ENCODE measurements at regions not wholly inside any gene's neighbourhood (a gene's known extent, or its start where the extent isn't known, plus 50 kb on each side); places are given as distances from the start of the nearest gene placed in this dataset.
"Not testable (repeated sequence)": the region's sequence is repeated elsewhere in the genome, so short reads cannot be mapped to it uniquely, and the experiment has no call there.

DNA sequence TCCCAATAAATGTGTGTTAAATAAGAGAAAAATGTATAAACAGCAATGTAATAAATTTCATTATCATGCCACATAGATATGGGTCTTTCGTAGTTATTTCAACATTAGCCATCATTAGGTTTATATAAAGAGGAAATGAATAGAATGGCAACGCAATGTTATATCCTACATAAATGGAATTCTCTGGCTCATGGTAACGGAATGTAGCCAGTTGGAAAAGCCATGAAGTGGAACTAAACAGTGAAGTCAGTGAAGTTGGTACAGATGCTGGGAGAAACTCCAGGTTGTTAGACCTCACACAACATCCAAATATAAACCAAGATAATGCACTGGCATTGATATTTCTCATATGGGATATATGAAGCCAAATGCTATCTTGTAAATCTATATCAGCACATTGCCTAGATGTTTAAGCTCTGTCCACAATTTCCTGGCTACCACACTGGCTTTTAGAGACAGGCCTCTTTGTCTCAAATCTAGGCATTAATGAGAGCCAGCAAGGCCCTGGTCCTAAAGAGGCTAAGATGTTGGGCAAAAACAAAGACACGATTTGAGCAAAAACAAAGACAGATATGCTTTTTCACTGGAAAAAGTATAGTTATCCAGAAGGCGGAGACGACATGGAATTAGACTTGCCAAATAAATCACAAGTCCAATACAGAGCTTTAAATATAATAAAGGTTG lies 861.0 kb downstream of the RPS29 start:
- intact Hi-C loops (cut with DNase I, micrococcal nuclease), result no loop called here

GRCh38 chr14:48723841-48724495 lies 862.2 kb downstream of the RPS29 start:
- no peak overlapping the region for H3K4me3 Mint-ChIP-seq
- H3K9me3 Mint-ChIP-seq (ENCODE audit: low read depth), result peaks cover 3% of the 10 kb centered on the region

More for the DNA sequence above, 861.0 kb downstream of the RPS29 start:
- no peak for DNase-seq
- H3K36me3 Mint-ChIP-seq (ENCODE audit: low read depth), result no peaks in the 10 kb centered on the region
- no peaks in the 10 kb centered on the region for H3K4me1 Mint-ChIP-seq
- no peak overlapping the region for H3K4me3 Mint-ChIP-seq
- no peak overlapping the region for H3K27ac Mint-ChIP-seq
- H3K27me3 Mint-ChIP-seq, result no peaks in the 10 kb centered on the region
- ChIA-PET CTCF (no interaction called here), POLR2A (no interaction called here)
- peaks cover 3% of the 10 kb centered on the region for H3K9me3 Mint-ChIP-seq (ENCODE audit: low read depth)
- ATAC-seq, result no peak

DNA sequence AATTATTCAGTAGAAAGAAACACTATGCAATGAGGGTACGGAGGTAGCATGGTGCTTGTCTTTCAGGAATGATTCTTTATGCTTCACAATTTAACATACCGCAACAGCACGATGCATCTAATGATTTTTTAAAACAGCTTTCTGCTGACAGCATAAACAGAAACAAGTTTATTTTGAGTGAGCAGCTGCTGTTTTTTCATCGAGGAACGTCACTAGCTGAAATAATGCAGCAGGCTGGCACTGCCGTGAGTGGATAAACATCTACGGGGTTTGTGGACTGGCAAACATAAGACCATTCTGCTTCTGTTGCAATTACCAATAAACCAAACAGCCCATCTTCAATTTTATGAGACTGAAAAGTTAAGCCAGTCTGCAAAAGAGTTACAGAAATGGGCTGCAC lies 871.8 kb downstream of the RPS29 start:
- H3K36me3 Mint-ChIP-seq (ENCODE audit: low read depth), result no peaks in the 10 kb centered on the region
- intact Hi-C loops (cut with DNase I, micrococcal nuclease), result no loop called here
- DNase-seq, result no peak
- H3K27ac Mint-ChIP-seq, result no peak overlapping the region
- ChIA-PET CTCF (no interaction called here), POLR2A (no interaction called here)
- no peak for ATAC-seq
- H3K27me3 Mint-ChIP-seq, result no peaks in the 10 kb centered on the region
- no peaks in the 10 kb centered on the region for H3K9me3 Mint-ChIP-seq (ENCODE audit: low read depth)
- H3K4me3 Mint-ChIP-seq, result no peak overlapping the region
- H3K4me1 Mint-ChIP-seq, result no peaks in the 10 kb centered on the region

More at GRCh38 chr14:48723841-48724495, 862.2 kb downstream of the RPS29 start:
- intact Hi-C loops (cut with DNase I, micrococcal nuclease), result no loop called here
- ChIA-PET POLR2A (no interaction called here), CTCF (no interaction called here)
- H3K4me1 Mint-ChIP-seq, result no peaks in the 10 kb centered on the region
- ATAC-seq (no peak), DNase-seq (no peak)
- H3K27ac Mint-ChIP-seq, result no peak overlapping the region
- no peaks in the 10 kb centered on the region for H3K36me3 Mint-ChIP-seq (ENCODE audit: low read depth)
- no peaks in the 10 kb centered on the region for H3K27me3 Mint-ChIP-seq

DNA sequence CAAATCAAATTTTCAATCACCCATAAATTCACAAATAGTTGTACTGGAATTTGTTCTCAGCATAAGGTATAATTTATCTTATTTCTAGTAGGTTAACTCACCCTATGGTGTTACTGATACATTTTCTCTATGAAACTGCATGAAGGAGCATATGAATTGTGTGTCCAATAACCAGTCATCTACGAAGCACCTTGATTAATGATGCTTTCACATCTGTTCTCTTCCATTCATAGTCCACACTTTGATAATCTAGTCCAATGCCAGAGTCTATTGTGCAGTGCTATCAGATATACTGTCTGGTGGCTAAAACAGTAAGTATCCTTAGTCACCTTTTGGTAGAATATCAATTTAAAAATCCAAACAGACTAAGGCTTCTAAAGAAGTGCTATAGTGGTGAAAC lies 876.0 kb downstream of the RPS29 start:
- no peak overlapping the region for H3K4me3 Mint-ChIP-seq

GRCh38 chr14:48709277-48709785 lies 876.8 kb downstream of the RPS29 start:
- ChIA-PET CTCF (no interaction called here), POLR2A (no interaction called here)
- Mint-ChIP-seq H3K36me3 (ENCODE audit: low read depth) (no peaks in the 10 kb centered on the region), H3K9me3 (ENCODE audit: low read depth) (no peaks in the 10 kb centered on the region), H3K4me1 (no peaks in the 10 kb centered on the region), H3K4me3 (no peak overlapping the region), H3K27me3 (no peaks in the 10 kb centered on the region), H3K27ac (no peak overlapping the region)
- intact Hi-C loops (cut with DNase I, micrococcal nuclease), result no loop called here
- DNase-seq (no peak), ATAC-seq (no peak)

More for the DNA sequence above, 876.0 kb downstream of the RPS29 start:
- ChIA-PET POLR2A (no interaction called here), CTCF (no interaction called here)
- Mint-ChIP-seq H3K27me3 (no peaks in the 10 kb centered on the region), H3K27ac (no peak overlapping the region), H3K9me3 (ENCODE audit: low read depth) (no peaks in the 10 kb centered on the region), H3K4me1 (no peaks in the 10 kb centered on the region), H3K36me3 (ENCODE audit: low read depth) (no peaks in the 10 kb centered on the region)
- intact Hi-C loops (cut with DNase I, micrococcal nuclease), result no loop called here
- ATAC-seq (no peak), DNase-seq (no peak)

- no peak overlapping the region for H3K27ac Mint-ChIP-seq
- ATAC-seq, result no peak
- DNase-seq, result no peak
- ChIA-PET POLR2A (no interaction called here), CTCF (no interaction called here)
- peaks cover 3% of the 10 kb centered on the region for H3K9me3 Mint-ChIP-seq (ENCODE audit: low read depth)
- H3K4me3 Mint-ChIP-seq, result no peak overlapping the region
- no peaks in the 10 kb centered on the region for H3K4me1 Mint-ChIP-seq
- H3K36me3 Mint-ChIP-seq (ENCODE audit: low read depth), result no peaks in the 10 kb centered on the region
- intact Hi-C loops (cut with DNase I, micrococcal nuclease), result no loop called here
- no peaks in the 10 kb centered on the region for H3K27me3 Mint-ChIP-seq
Measured at GRCh38 chr14:48704639-48705038, 881.5 kb downstream of the RPS29 start.

DNA sequence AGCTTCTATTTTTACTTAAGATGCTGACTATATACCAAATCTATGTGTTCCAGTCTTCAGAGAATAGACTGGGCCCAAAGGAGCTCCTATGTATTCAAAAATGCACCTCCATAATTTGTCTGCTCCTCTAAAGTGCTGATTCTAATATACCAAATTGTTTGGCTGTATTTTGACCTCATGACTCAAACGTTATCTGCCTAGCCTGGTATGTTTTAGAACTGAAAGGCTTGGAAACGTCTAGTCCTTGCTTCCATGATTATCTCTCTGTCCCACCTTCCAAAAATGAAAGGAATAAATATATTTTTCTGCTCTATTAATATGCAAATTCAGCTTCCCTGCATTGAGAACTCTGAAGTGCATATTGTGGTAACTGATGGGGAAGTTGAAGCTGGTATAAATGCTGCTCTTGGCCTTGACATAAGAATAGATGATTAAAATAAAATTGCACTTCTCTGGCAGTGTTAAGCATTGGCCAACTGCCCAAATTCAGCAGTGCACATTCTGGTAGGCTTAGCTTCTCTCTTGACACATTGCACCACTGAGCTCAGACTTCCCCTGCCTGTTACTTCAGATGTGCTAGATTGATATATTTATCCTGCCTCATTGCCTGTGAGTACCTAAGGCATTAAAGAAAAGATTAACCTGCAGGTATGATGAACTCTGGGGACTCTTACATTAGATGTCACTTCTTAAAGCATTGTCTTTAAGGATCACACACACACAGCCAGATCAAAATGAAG lies 882.3 kb downstream of the RPS29 start:
- intact Hi-C loops (cut with DNase I, micrococcal nuclease), result no loop called here
- POLR2A ChIA-PET, result no interaction called here
- peaks cover 6% of the 10 kb centered on the region for H3K9me3 Mint-ChIP-seq (ENCODE audit: low read depth)

GRCh38 chr14:48697362-48697761 lies 888.8 kb downstream of the RPS29 start:
- H3K36me3 Mint-ChIP-seq (ENCODE audit: low read depth); H3K4me1 Mint-ChIP-seq; POLR2A ChIA-PET; H3K27me3 Mint-ChIP-seq; intact Hi-C loops (cut with DNase I, micrococcal nuclease); H3K4me3 Mint-ChIP-seq; H3K27ac Mint-ChIP-seq; CTCF ChIA-PET; ATAC-seq; DNase-seq: not testable (repeated sequence)
- H3K9me3 Mint-ChIP-seq (ENCODE audit: low read depth), result peaks cover 15% of the 10 kb centered on the region

More for the DNA sequence above, 882.3 kb downstream of the RPS29 start:
- DNase-seq (no peak), ATAC-seq (no peak)
- Mint-ChIP-seq H3K4me1 (no peaks in the 10 kb centered on the region), H3K27ac (no peak overlapping the region), H3K4me3 (no peak overlapping the region), H3K36me3 (ENCODE audit: low read depth) (no peaks in the 10 kb centered on the region), H3K27me3 (no peaks in the 10 kb centered on the region)
- CTCF ChIA-PET, result no interaction called here

- Mint-ChIP-seq H3K27ac (no peak overlapping the region), H3K9me3 (ENCODE audit: low read depth) (peaks cover 9% of the 10 kb centered on the region), H3K4me3 (no peak overlapping the region), H3K36me3 (ENCODE audit: low read depth) (no peaks in the 10 kb centered on the region), H3K27me3 (no peaks in the 10 kb centered on the region), H3K4me1 (no peaks in the 10 kb centered on the region)
- ATAC-seq (no peak), DNase-seq (no peak)
- POLR2A ChIA-PET, result no interaction called here
- intact Hi-C loops (cut with DNase I, micrococcal nuclease), result no loop called here
- CTCF ChIA-PET, result no interaction called here
Measured at GRCh38 chr14:48693793-48694192, 892.4 kb downstream of the RPS29 start.

DNA sequence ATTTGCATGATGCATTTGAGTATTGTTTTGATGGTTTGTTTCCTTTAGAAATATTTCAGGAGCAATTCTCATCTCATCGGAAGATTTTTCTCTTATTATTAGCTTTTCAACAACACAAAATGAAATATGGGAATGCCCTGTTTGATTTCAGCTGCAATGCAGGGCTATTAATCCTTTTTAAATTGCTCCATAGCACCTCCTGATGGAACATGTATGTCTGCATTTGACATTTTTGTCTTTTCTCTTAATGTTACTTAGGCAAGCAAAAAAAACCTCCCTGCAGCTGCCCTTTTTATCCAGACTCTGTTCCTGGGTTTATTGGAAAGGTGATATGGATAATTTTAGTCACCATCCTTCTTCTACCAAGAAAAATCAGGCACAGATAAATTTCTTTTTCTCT lies 895.8 kb downstream of the RPS29 start:
- Mint-ChIP-seq H3K36me3 (ENCODE audit: low read depth) (no peaks in the 10 kb centered on the region), H3K4me1 (no peaks in the 10 kb centered on the region), H3K9me3 (ENCODE audit: low read depth) (no peaks in the 10 kb centered on the region), H3K27me3 (no peaks in the 10 kb centered on the region), H3K4me3 (no peak overlapping the region), H3K27ac (no peak overlapping the region)
- ATAC-seq, result no peak
- no peak for DNase-seq
- POLR2A ChIA-PET, result no interaction called here
- CTCF ChIA-PET, result no interaction called here
- intact Hi-C loops (cut with DNase I, micrococcal nuclease), result no loop called here

GRCh38 chr14:48686650-48687049 lies 899.5 kb downstream of the RPS29 start:
- no peak for DNase-seq
- H3K4me3 Mint-ChIP-seq, result no peak overlapping the region
- POLR2A ChIA-PET, result interaction anchor here (0.6 kb wide), 1 partner anchor 43 kb away, joined by 3 read pairs; no protein-coding TSS in a partner anchor

DNA sequence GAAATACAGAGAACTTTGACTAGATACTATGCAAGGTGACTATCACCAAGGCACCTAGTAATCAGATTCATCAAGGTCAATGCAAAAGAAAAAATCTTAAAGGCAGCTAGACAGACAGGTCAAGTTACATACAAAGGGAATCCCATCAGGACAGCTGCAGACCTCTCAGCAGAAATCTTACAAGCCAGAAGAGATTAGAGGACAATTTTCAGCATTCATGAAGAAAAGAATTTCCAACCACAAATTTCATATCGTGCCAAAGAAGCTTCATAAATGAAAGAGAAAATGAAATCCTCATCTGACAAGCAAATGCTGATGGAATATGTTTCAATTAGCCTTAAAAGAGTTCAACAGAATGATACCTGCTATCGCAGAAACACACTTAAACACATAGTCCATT lies 913.7 kb downstream of the RPS29 start:
- ChIA-PET CTCF (no interaction called here), POLR2A (no interaction called here)
- H3K36me3 Mint-ChIP-seq (ENCODE audit: low read depth), result no peaks in the 10 kb centered on the region
- H3K27ac Mint-ChIP-seq, result no peak overlapping the region
- intact Hi-C loops (cut with DNase I, micrococcal nuclease), result no loop called here
- DNase-seq (no peak), ATAC-seq (no peak)
- peaks cover 9% of the 10 kb centered on the region for H3K9me3 Mint-ChIP-seq (ENCODE audit: low read depth)
- H3K27me3 Mint-ChIP-seq, result no peaks in the 10 kb centered on the region
- no peaks in the 10 kb centered on the region for H3K4me1 Mint-ChIP-seq
- H3K4me3 Mint-ChIP-seq, result no peak overlapping the region

More at GRCh38 chr14:48686650-48687049, 899.5 kb downstream of the RPS29 start:
- intact Hi-C loops (cut with DNase I, micrococcal nuclease), result no loop called here
- Mint-ChIP-seq H3K36me3 (ENCODE audit: low read depth) (no peaks in the 10 kb centered on the region), H3K4me1 (no peaks in the 10 kb centered on the region), H3K27ac (no peak overlapping the region), H3K27me3 (no peaks in the 10 kb centered on the region), H3K9me3 (ENCODE audit: low read depth) (no peaks in the 10 kb centered on the region)
- CTCF ChIA-PET, result no interaction called here
- ATAC-seq, result no peak
